GM18868 (cell line): ENCODE measurements at regions not wholly inside any gene's neighbourhood (a gene's known extent, or its start where the extent isn't known, plus 50 kb on each side); places are given as distances from the start of the nearest gene placed in this dataset.
A peak's percentile ranks its signal among the peaks of the same experiment; 100 is the strongest.
"Not testable (repeated sequence)": the region's sequence is repeated elsewhere in the genome, so short reads cannot be mapped to it uniquely, and the experiment has no call there.

Experiments used
- ATAC-seq: cut with Tn5 transposase; IDR thresholded peaks from one replicate; pipeline ENCODE4 v1.9.1; 2021; ENCODE audit warnings: mild to moderate bottlenecking, moderate library complexity; ENCODE audit not compliant: unreplicated experiment

DNA sequence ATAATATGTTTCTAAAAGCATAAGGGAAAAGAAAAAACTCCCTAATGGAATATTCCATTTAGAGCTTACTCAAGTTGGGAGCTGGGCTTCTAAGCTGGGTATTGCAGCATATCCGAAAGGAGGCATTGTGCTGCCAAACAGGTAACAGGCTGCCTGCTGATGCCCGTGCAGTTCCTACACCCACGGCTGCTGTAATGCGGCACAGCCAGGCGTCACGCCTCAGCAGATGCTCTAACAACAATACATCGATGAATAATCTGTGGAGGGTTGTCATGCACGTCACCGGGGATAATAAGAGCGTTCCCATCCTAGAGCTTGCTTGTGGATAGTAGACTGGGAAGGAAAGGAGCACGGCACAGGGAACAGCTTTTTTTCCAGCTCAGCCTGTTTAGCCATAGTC lies 1582.1 kb upstream of the SLC10A2 start:
- ATAC-seq: no peak

DNA sequence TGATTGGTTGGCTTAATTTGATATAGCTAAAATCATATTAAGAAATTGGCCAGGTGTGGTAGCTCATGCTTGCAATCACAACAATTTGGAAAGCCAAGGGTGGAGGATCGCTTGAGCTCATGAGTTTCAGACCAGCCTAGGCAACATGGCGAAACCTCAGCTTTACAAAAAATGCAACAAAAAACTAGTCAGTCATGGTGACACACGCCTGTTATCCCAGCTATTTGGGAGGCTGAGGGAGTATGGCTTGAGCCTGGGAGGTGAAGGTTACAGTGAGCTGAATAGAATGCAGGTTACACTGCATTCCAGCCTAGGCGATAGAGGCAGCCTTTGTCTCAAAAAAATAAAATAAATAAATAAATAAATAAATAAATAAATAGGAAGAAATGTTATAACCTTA lies 1579.6 kb upstream of the SLC10A2 start:
- no peak for ATAC-seq

DNA sequence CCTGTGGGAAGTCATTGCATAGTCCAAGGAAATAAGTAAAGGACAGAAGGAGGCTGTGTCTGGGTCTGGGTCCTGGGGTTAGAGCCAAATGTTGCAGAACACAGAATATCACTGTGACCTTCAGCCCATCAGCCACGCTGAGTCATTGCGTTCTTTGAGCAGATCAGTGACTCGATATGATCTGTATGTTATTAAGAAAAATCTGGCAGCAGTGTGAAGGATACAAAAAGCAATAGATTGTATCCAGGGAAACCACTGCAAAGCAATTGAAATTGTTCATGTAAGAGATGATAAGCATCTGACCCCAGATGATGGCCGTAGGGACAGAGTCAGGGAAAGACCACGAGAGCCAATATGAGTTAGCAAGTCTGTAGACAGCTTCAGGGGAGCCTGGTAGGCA lies 1575.1 kb upstream of the SLC10A2 start:
- ATAC-seq: no peak

DNA sequence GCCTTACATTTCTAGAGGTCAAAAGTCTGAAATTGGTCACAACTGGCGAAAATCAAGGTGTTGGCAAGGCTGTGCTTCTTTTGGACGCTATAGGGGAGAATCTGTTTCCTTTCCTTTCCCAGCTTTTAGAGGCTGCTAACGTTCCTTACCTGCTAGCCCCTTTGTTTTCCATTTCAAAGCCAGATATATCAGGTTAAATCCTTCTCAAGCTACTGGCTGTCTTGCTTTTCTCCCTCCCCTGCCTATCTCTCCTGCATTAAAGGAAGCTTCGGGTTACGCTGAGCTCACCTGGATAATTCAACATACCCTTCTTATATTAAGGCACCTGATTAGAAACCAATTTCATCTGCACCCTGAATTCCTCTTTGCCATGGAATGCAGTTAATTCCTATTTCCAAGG lies 1569.7 kb upstream of the SLC10A2 start:
- ATAC-seq: no peak

GRCh38 chr13:104634016-104634415 lies 1567.8 kb upstream of the SLC10A2 start:
- ATAC-seq: no peak

DNA sequence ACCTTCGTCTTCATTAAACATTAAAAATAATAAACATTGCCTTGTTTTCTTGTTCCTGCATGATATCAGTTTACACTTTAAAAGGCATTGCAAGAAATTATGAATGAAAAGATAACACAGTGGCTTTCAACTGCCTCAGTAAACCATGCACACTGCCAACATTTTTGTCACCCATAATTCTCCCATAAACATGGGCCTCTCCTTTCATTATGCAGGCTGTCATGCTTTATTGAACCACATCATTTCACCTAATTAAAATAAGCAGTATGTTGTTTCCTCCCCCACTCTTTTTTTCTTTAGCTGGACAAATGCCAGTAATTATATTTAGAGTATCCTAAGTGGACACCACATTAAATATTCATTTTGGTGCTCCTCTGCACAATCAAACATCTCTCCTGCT lies 1566.5 kb upstream of the SLC10A2 start:
- ATAC-seq: no peak

DNA sequence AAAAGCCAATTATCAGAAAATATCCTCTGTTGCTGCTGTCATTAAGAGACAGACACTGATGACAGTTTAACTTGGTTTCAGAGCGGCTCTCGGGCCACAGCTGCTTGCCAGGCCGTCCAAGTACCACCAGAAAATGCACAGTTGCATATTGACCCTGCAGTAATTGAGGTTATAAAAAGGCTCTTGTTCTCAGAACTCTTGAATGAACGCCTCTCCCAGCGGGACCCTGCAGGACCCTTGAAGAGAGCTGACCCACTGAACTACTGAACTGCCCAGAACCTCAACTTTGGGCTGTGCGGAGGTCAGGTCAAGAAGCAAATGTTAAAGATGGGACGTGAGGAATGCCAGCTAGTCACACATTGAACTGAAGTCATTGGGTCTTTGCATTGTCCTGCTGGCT lies 1559.0 kb upstream of the SLC10A2 start:
- no peak for ATAC-seq

DNA sequence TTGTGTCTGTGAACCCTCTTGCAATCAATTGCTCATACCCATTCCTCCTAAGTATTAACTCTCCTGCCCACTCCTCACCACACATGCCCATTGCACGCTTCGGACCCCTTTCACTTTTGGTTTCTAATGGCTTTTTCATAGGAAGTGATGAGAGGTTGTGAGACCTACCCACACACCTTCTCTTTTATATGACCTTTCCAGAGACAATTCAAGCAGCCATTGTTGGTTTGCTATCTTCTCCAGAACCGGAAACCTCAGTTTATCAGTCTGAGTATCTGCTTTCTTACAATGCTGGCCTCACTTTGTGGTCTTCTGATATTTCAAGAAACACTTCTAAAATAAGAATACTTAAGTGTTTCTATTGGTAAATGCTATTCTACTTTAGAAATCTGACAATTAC lies 1550.8 kb upstream of the SLC10A2 start:
- peak; percentile 68 for ATAC-seq

GRCh38 chr13:104614361-104615145 lies 1548.3 kb upstream of the SLC10A2 start:
- no peak for ATAC-seq

DNA sequence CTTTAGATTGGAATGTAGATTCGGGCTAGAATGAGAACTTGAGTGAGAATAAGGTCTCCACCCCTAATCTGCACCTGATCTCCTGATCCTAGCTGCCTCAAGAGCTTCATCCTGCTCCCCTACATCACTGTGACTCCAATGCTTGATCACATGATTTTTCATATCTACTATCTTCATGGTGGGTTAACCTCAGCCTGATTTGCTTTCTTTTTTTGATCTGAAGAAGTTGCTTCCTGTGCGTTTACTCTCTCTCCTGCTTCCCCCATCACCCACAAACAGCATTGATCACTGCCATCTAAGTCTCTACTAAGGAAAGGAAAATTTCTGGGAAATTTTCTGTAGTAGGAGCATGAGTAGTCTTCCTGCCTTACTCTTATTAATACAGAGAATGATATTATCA lies 1542.1 kb upstream of the SLC10A2 start:
- ATAC-seq: no peak

- ATAC-seq: not testable (repeated sequence)
Observed at GRCh38 chr13:104605435-104605834, 1539.2 kb upstream of the SLC10A2 start.

DNA sequence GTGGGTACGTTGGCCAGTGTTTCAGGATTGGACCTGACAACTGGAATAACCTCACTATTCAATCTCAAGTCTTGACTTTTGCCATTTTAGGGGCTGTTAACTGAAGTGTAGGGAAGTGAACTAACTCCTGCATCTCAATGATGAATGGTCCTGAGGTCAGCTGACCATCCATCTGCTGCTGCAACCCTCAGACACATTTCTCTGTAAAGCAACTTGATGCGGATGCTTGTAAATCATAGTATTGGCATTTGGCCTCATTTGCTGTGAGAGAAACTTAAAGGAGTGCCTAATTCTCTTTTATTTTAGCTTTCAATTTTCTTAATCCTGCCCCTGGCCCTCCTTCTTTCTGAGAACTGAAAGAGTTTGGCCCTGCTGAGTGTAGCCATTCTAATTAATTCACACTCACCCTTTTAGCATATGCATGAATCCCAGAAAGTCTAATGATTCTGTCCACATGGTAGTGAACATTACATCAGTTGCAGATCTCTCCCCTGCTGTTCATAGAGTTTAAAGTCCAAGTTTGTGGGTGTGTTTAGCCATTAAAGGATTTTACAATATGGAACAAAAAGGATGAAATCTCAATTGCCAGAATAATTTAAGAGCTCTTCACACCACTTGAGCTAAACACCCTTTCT lies 1531.4 kb upstream of the SLC10A2 start:
- no peak for ATAC-seq

GRCh38 chr13:104595511-104595910 lies 1529.3 kb upstream of the SLC10A2 start:
- ATAC-seq: no peak

DNA sequence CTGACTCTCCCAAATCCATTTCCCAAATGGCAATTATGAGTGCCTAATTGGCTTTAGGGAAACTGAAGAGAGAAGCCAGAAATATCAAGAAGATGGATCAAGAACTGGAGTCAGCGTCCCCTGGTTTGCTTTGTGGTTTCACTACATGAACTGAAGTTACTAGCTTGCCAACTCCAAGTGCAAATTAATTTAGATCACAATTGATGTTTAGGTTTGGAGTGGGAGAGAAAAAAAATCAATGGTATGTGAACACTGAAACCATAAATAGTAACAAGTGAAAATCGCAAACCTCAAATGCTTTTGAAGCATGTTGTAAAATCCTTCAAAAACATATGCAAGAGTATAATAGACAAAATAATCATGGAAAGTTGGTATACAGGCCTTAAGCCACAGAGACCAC lies 1528.6 kb upstream of the SLC10A2 start:
- no peak for ATAC-seq

- ATAC-seq: no peak
Observed at GRCh38 chr13:104593693-104594092, 1527.5 kb upstream of the SLC10A2 start.

- ATAC-seq: no peak
Observed at GRCh38 chr13:104593251-104593576, 1527.0 kb upstream of the SLC10A2 start.

GRCh38 chr13:104592545-104593250 lies 1526.5 kb upstream of the SLC10A2 start:
- no peak for ATAC-seq

- no peak for ATAC-seq
Observed at GRCh38 chr13:104592127-104592526, 1525.9 kb upstream of the SLC10A2 start.

- no peak for ATAC-seq
Observed at GRCh38 chr13:104586051-104586746, 1520.0 kb upstream of the SLC10A2 start.

DNA sequence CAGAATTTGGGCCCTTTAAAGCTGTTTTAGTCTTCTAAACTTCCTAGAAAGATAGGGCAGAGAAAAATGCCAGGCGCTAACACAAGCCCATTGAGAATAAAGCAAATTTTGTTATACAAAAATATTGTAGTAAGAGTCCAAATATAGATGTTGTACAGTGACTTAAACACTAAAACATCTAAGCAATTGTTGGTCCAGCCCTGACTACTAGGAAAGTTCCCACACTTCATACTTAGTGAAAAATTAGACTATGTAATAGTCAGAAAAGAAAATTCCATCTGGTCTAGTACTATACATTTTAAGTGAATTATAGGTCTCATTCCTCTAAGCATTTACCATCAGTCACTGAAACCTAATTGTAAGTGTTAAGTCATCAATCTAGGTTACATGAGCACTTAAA lies 1518.3 kb upstream of the SLC10A2 start:
- no peak for ATAC-seq

DNA sequence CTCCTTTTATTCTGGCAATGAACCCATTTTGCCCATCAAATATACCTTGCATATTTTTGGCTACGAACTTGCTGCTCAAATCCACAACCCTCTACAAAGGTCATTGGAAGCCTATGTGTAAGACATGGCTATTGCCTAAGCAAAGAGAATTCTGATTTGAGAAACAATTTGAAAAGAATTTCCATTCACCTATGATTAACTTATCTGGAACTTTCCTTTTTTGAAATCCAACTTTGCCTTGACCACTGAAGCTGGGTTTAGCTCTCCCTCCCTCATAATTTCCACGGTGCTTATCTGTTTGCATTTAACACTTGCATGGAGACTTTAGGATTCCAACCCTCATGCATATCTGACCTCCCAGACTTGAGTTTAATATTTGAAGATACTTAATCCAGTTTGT lies 1514.7 kb upstream of the SLC10A2 start:
- ATAC-seq: no peak
